Astrocyte of the spinal cord (primary cell): ENCODE measurements at regions not wholly inside any gene's neighbourhood (a gene's known extent, or its start where the extent isn't known, plus 50 kb on each side); places are given as distances from the start of the nearest gene placed in this dataset.
A peak's percentile ranks its signal among the peaks of the same experiment; 100 is the strongest.

Experiments
- DNase-seq: peaks from one replicate; pipeline ENCODE4 v3.0.0; 2011; ENCODE audit warnings: low read depth, low spot score
- H3K4me3 ChIP-seq: 2 replicates; pipeline ENCODE4 v1.5.1; 2011; ENCODE audit warnings: low read depth, mild to moderate bottlenecking, low read length, moderate library complexity
- in situ Hi-C: cut with HindIII; loops from 2 replicates; pipeline ENCODE4 v1.10.0; 2017; ENCODE audit warnings: low sequenced_read_pairs
- TF ChIP-seq, protein P1 (sequence below): IDR thresholded peaks from 2 replicates; pipeline ENCODE4 v1.5.1; 2012; ENCODE audit warnings: low read depth, mild to moderate bottlenecking, low read length, inconsistent platforms

GRCh38 chr1:227401562-227402342 lies 83.5 kb upstream of the CDC42BPA start:
- TF ChIP-seq, protein P1, sequence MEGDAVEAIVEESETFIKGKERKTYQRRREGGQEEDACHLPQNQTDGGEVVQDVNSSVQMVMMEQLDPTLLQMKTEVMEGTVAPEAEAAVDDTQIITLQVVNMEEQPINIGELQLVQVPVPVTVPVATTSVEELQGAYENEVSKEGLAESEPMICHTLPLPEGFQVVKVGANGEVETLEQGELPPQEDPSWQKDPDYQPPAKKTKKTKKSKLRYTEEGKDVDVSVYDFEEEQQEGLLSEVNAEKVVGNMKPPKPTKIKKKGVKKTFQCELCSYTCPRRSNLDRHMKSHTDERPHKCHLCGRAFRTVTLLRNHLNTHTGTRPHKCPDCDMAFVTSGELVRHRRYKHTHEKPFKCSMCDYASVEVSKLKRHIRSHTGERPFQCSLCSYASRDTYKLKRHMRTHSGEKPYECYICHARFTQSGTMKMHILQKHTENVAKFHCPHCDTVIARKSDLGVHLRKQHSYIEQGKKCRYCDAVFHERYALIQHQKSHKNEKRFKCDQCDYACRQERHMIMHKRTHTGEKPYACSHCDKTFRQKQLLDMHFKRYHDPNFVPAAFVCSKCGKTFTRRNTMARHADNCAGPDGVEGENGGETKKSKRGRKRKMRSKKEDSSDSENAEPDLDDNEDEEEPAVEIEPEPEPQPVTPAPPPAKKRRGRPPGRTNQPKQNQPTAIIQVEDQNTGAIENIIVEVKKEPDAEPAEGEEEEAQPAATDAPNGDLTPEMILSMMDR, result no peak
- H3K4me3 ChIP-seq, result no peak overlapping the region
- DNase-seq, result no peak
- in situ Hi-C loops, result no loop called here

DNA sequence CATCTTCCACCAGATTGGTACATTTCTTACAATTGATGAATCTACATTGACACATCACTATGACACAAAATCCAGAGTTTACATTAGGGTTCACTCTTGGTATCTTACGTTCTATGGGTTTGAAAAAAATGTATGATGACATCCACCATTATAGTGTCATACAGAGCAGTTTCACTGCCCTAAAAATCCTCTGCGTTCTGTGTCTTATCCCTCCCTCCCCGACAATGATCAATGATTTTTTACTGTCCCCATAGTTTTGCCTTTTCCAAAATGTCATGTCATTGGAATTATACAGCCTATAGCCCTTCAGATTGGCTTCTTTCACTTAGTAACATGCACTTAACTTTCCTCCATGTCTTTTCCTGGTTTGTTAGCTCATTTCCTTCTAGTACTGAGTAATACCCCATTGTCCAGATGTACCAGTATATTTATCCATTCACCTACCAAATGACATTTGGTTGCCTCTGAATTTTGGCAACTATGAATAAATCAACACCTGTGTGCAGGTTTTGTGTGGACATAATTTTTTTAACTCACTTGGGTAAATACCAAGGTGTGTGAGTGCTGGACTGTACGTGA lies 80.9 kb upstream of the CDC42BPA start:
- TF ChIP-seq, protein P1, result no peak
- no peak overlapping the region for H3K4me3 ChIP-seq
- DNase-seq, result no peak
- in situ Hi-C loops, result no loop called here

DNA sequence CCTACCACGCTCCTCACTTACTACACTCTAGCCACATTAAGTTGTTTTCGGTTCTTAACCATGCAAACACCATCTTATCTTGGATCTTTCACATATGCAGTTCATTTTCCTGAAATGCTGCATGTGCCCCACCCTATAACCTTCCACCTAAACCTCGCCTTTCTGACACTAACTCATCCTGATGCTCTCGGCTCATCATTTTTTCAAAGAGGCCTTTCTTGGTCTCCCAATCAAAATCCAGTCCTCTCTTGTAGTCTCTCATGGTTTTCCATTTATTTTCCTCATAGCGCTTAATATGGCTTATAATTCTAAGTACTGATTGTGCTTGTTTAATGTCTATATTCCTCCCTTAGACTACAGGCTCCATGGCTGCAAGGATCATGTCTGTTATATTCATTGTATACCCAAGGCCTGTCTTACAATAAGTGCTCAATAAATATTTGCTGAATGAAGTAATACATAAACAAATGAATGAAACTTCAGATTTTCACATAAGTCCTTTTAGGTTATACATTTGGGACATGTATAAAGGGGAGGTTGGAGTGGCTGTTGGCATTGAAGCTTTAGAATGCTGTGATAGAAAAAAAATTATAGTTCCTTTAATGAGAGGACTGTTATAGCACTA lies 79.2 kb upstream of the CDC42BPA start:
- DNase-seq, result no peak
- H3K4me3 ChIP-seq, result no peak overlapping the region
- TF ChIP-seq, protein P1, result no peak
- in situ Hi-C loops, result no loop called here

DNA sequence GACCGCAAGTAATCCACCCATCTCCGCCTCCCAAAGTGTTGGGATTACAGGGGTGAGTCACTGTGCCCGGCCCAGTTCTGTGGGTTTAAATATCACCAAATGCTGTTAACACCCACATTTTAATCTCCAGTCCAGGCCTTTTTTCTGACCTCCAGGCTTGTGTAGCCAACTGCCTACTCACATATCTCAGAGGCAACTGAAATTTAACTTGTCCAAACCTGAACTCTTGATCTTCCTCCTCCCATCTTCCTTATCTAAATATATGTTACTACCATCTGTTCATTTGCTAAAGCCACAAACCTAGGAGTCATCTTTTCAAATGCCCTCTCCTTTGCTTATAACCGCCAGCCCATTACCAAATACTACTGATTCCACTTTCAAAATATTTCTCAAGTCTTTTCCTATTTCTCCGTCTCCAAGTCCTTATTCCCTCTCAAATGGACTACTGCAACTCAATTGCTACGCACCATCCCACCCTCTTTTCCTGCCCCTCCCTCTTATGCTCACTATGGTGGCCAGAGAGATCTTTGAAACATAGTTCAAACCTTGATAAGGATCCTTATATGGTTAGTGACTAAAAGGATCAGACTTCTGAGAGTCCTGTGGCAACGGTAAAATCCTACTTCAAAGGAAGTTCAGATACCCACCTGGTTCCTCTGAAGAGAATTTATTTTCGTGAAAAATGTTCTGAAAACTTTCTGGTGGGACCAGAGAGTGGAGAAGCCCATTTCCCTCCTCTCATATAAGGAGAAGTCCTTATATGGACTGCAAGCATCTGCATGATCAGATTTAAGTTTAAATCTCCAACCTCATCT lies 78.5 kb upstream of the CDC42BPA start:
- no peak for DNase-seq
- TF ChIP-seq, protein P1, result no peak
- in situ Hi-C loops, result no loop called here
- no peak overlapping the region for H3K4me3 ChIP-seq

DNA sequence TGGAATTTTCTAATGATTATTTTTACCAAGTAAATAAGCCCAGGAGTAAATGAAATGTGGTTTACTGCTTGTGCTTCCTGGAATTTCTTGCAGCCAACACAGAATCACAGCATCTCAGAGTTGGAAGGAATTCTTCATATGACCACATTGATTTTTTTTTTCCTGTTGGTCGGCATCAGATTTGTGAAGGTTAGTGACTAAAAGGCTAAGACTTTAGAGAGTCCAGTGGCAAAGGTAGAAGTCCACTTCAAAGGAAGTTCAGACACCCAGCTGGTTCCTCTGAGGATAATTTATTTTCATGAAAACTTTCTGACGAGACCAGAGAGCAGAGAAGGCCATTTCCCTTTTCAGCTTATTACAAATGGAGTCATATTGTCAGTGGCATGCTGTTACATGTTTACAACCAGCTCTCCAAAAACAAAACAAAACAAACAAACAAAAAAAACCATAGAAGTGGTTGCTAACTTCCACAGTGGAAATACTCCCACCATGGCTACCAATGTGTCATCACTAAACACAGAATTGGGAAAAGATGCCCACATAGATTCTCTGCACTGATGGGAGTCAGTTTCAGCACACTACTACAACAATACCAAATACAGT lies 77.2 kb upstream of the CDC42BPA start:
- DNase-seq, result peak; percentile 56
- in situ Hi-C loops, result no loop called here
- H3K4me3 ChIP-seq, result no peak overlapping the region
- TF ChIP-seq, protein P1, result no peak
